AG04450 (cell line): ENCODE measurements at regions not wholly inside any gene's neighbourhood (a gene's known extent, or its start where the extent isn't known, plus 50 kb on each side); places are given as distances from the start of the nearest gene placed in this dataset.

Experiments
- CTCF ChIA-PET: fragments of 300-600, 350-600 bp; formaldehyde crosslinking; extraction: SDS; loops from one replicate; lab custom pipeline; 2022; ENCODE audit warnings: antibody characterized with exemption, inconsistent platforms; lab: Charles Lee
- POLR2A ChIA-PET: fragments of 350-600 bp; formaldehyde crosslinking; extraction: SDS; loops from one replicate; lab custom pipeline; 2021; ENCODE audit warnings: antibody characterized with exemption, inconsistent platforms; lab: Yijun Ruan, JAX
- DNase-seq: peaks from one replicate; pipeline ENCODE4 v3.0.0-alpha.2; 2011; ENCODE audit warnings: low read depth, low spot score
- H3K27ac ChIP-seq: one replicate; pipeline ENCODE4 v1.5.1; 2012; ENCODE audit warnings: low read depth, low read length, control low read depth
- H3K27me3 ChIP-seq: one replicate; pipeline ENCODE4 v1.6.0; 2012; ENCODE audit warnings: low read length; ENCODE audit not compliant: control insufficient read depth, insufficient read depth
- H3K4me3 ChIP-seq: 2 replicates; pipeline ENCODE4 v1.5.1; 2011; ENCODE audit warnings: mild to moderate bottlenecking, low read depth, low read length, control low read depth
- H3K9me3 ChIP-seq: 2 replicates; pipeline ENCODE4 v1.5.1; 2012; ENCODE audit warnings: low read length; ENCODE audit not compliant: control insufficient read depth, insufficient read depth
- CTCF ChIP-seq: IDR thresholded peaks from 2 replicates; pipeline ENCODE4 v1.5.1; 2011; ENCODE audit warnings: low read depth, low read length, control low read depth, inconsistent platforms

- ChIA-PET CTCF (no interaction called here), POLR2A (no interaction called here)
- 0 out of 2 replicates have a peak, but pooled peaks have one; percentile 4 for TF ChIP-seq CTCF
- Histone ChIP-seq H3K9me3 (peaks cover 25% of the 10 kb centered on the region), H3K27me3 (no peaks in the 10 kb centered on the region), H3K27ac (no peak overlapping the region), H3K4me3 (no peak overlapping the region)
- no peak for DNase-seq
Observed at GRCh38 chr14:106831322-106831720, 1304.9 kb downstream of the TMEM121 start.

GRCh38 chr14:106837870-106838269 lies 1311.5 kb downstream of the TMEM121 start:
- DNase-seq = no peak
- ChIA-PET CTCF (no interaction called here), POLR2A (no interaction called here)
- Histone ChIP-seq H3K9me3 (peaks cover 21% of the 10 kb centered on the region), H3K27ac (no peak overlapping the region), H3K27me3 (no peaks in the 10 kb centered on the region), H3K4me3 (no peak overlapping the region)
- no peak for TF ChIP-seq CTCF

GRCh38 chr14:106838991-106839769 lies 1312.8 kb downstream of the TMEM121 start:
- no peak for TF ChIP-seq CTCF
- Histone ChIP-seq H3K9me3 (peaks cover 32% of the 10 kb centered on the region), H3K4me3 (no peak overlapping the region), H3K27ac (no peak overlapping the region), H3K27me3 (no peaks in the 10 kb centered on the region)
- no peak for DNase-seq
- ChIA-PET POLR2A (no interaction called here), CTCF (no interaction called here)

- DNase-seq = no peak
- peaks cover 43% of the 10 kb centered on the region for H3K9me3 ChIP-seq
- H3K4me3 ChIP-seq = no peak overlapping the region
- POLR2A ChIA-PET = no interaction called here
- H3K27ac ChIP-seq = no peak overlapping the region
- H3K27me3 ChIP-seq = no peaks in the 10 kb centered on the region
- CTCF ChIA-PET = no interaction called here
- no peak for TF ChIP-seq CTCF
Observed at GRCh38 chr14:106840258-106840657, 1313.9 kb downstream of the TMEM121 start.

GRCh38 chr14:106840991-106841390 lies 1314.6 kb downstream of the TMEM121 start:
- POLR2A ChIA-PET = no interaction called here
- no peak for TF ChIP-seq CTCF
- Histone ChIP-seq H3K4me3 (no peak overlapping the region), H3K27me3 (no peaks in the 10 kb centered on the region), H3K27ac (no peak overlapping the region), H3K9me3 (peaks cover 47% of the 10 kb centered on the region)
- CTCF ChIA-PET = no interaction called here
- no peak for DNase-seq
